Suppressor macrophage (primary cell): ENCODE measurements at regions not wholly inside any gene's neighbourhood (a gene's known extent, or its start where the extent isn't known, plus 50 kb on each side); places are given as distances from the start of the nearest gene placed in this dataset.
A peak's percentile ranks its signal among the peaks of the same experiment; 100 is the strongest.
"Not testable (repeated sequence)": the region's sequence is repeated elsewhere in the genome, so short reads cannot be mapped to it uniquely, and the experiment has no call there.

ENCODE experiments used
- DNase-seq, 4 experiments: peaks; one replicate each; pipeline ENCODE4 v3.0.0-alpha.2; 2020 to 2022

GRCh38 chr6:51060262-51060762 lies 241.6 kb downstream of the TFAP2B start:
- no peak for DNase-seq

- DNase-seq = no peak
These were observed 243.6 kb downstream of the TFAP2B start for GRCh38 chr6:51062166-51062722.

- no peak for DNase-seq
These were observed 259.3 kb downstream of the TFAP2B start for GRCh38 chr6:51077821-51078518.

GRCh38 chr6:51090343-51090742 lies 271.7 kb downstream of the TFAP2B start:
- no peak for DNase-seq

GRCh38 chr6:51093871-51094270 lies 275.2 kb downstream of the TFAP2B start:
- no peak for DNase-seq

GRCh38 chr6:51094271-51094670 lies 275.6 kb downstream of the TFAP2B start:
- DNase-seq = no peak

GRCh38 chr6:51098246-51098645 lies 279.6 kb downstream of the TFAP2B start:
- no peak for DNase-seq

- DNase-seq = peak in 2 of 4 experiments; percentile 9 to 10
These were observed 280.1 kb downstream of the TFAP2B start for GRCh38 chr6:51098791-51099190.

GRCh38 chr6:51099201-51099600 lies 280.5 kb downstream of the TFAP2B start:
- no peak for DNase-seq

- no peak for DNase-seq
These were observed 286.7 kb downstream of the TFAP2B start for GRCh38 chr6:51105357-51105756.

GRCh38 chr6:51107769-51108203 lies 289.1 kb downstream of the TFAP2B start:
- DNase-seq = no peak

GRCh38 chr6:51108563-51109234 lies 290.0 kb downstream of the TFAP2B start:
- DNase-seq = no peak

GRCh38 chr6:51112731-51113130 lies 294.1 kb downstream of the TFAP2B start:
- no peak for DNase-seq

- no peak for DNase-seq
These were observed 298.1 kb downstream of the TFAP2B start for GRCh38 chr6:51116723-51117122.

GRCh38 chr6:51118792-51119191 lies 300.1 kb downstream of the TFAP2B start:
- no peak for DNase-seq

GRCh38 chr6:51120016-51120415 lies 301.3 kb downstream of the TFAP2B start:
- no peak for DNase-seq

- not testable (repeated sequence) for DNase-seq
These were observed 302.8 kb downstream of the TFAP2B start for GRCh38 chr6:51121380-51121976.

- no peak for DNase-seq
These were observed 310.4 kb downstream of the TFAP2B start for GRCh38 chr6:51129043-51129442.

GRCh38 chr6:51137777-51138176 lies 319.1 kb downstream of the TFAP2B start:
- DNase-seq = no peak

- no peak for DNase-seq
These were observed 321.3 kb downstream of the TFAP2B start for GRCh38 chr6:51139950-51140385.

GRCh38 chr6:51141080-51141479 lies 322.4 kb downstream of the TFAP2B start:
- no peak for DNase-seq

- no peak for DNase-seq
These were observed 329.1 kb downstream of the TFAP2B start for GRCh38 chr6:51147756-51148155.

- DNase-seq = no peak
These were observed 333.9 kb downstream of the TFAP2B start for GRCh38 chr6:51152594-51152993.
